SK-N-SH treated with all-trans-retinoic acid at 6 μM for 48 hours (cell line): ENCODE measurements at regions not wholly inside any gene's neighbourhood (a gene's known extent, or its start where the extent isn't known, plus 50 kb on each side); places are given as distances from the start of the nearest gene placed in this dataset.

Source experiments
- ARNTL ChIP-seq: fragments of 450-650 bp; formaldehyde crosslinking; IDR thresholded peaks from 2 replicates; pipeline ENCODE4 v1.5.0; 2020; ENCODE audit warnings: low read depth, mild to moderate bottlenecking, moderate library complexity, borderline replicate concordance
- CSDC2 ChIP-seq: fragments of 250-450 bp; sonication (Bioruptor Pico); IDR thresholded peaks from 2 replicates; pipeline ENCODE4 v1.5.0; 2020; ENCODE audit warnings: mild to moderate bottlenecking, moderate library complexity
- GLIS3 ChIP-seq: fragments of 250-450 bp; sonication (Bioruptor Pico); IDR thresholded peaks from 2 replicates; pipeline ENCODE4 v1.5.0; 2020; ENCODE audit warnings: mild to moderate bottlenecking, moderate library complexity
- OSR1 ChIP-seq: fragments of 250-450 bp; sonication (Bioruptor Pico); IDR thresholded peaks from 2 replicates; pipeline ENCODE4 v1.8.0; 2022; ENCODE audit warnings: moderate library complexity, mild to moderate bottlenecking, inconsistent platforms
- PPARA ChIP-seq: fragments of 250-450 bp; sonication (Bioruptor Pico); IDR thresholded peaks from 2 replicates; pipeline ENCODE4 v1.5.0; 2020; ENCODE audit warnings: mild to moderate bottlenecking, borderline replicate concordance
- SNAI2 ChIP-seq: fragments of 250-450 bp; sonication (Bioruptor Pico); IDR thresholded peaks from 2 replicates; pipeline ENCODE4 v1.5.0; 2020; ENCODE audit warnings: mild to moderate bottlenecking, moderate library complexity
- ZFP3 ChIP-seq: fragments of 250-450 bp; sonication (Bioruptor Pico); IDR thresholded peaks from 2 replicates; pipeline ENCODE4 v1.5.0; 2020; ENCODE audit warnings: mild to moderate bottlenecking, moderate library complexity
- ZFP30 ChIP-seq: fragments of 450-650 bp; formaldehyde crosslinking; IDR thresholded peaks from 2 replicates; pipeline ENCODE4 v1.5.0; 2022; ENCODE audit warnings: mild to moderate bottlenecking, moderate library complexity
- ZNF8 ChIP-seq: fragments of 450-650 bp; formaldehyde crosslinking; IDR thresholded peaks from 2 replicates; pipeline ENCODE4 v1.5.0; 2020; ENCODE audit warnings: mild to moderate bottlenecking, moderate library complexity
- TF ChIP-seq, protein P1 (sequence below): fragments of 250-450 bp; sonication (Bioruptor Pico); IDR thresholded peaks from 2 replicates; pipeline ENCODE4 v1.5.0; 2020; ENCODE audit warnings: mild to moderate bottlenecking, moderate library complexity
- TF ChIP-seq, protein P2 (sequence below): fragments of 250-450 bp; sonication (Bioruptor Pico); IDR thresholded peaks from 2 replicates; pipeline ENCODE4 v1.8.0; 2020; ENCODE audit warnings: mild to moderate bottlenecking, moderate library complexity, borderline replicate concordance

DNA sequence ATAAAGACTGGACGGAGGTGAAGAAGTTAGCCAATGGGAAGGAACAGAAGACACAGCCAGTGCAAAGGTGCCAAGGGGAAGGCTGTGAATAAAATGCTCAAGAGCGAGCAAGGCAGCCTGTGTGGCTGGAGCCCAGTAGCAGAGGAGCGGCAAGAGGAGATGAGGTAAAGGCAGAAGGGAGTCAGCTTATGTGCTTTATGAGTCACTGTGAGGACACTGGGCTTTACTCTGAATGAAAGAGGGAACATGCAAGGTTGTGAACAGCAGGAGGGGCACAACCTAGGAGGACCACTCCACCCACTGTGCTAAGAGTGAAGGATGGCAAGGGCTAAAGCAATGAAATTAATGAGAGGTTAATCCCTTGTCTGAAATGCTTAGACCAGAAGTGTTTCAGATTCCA, 129.0 kb upstream of the ODAD2 start:
- TF ChIP-seq, protein P1, sequence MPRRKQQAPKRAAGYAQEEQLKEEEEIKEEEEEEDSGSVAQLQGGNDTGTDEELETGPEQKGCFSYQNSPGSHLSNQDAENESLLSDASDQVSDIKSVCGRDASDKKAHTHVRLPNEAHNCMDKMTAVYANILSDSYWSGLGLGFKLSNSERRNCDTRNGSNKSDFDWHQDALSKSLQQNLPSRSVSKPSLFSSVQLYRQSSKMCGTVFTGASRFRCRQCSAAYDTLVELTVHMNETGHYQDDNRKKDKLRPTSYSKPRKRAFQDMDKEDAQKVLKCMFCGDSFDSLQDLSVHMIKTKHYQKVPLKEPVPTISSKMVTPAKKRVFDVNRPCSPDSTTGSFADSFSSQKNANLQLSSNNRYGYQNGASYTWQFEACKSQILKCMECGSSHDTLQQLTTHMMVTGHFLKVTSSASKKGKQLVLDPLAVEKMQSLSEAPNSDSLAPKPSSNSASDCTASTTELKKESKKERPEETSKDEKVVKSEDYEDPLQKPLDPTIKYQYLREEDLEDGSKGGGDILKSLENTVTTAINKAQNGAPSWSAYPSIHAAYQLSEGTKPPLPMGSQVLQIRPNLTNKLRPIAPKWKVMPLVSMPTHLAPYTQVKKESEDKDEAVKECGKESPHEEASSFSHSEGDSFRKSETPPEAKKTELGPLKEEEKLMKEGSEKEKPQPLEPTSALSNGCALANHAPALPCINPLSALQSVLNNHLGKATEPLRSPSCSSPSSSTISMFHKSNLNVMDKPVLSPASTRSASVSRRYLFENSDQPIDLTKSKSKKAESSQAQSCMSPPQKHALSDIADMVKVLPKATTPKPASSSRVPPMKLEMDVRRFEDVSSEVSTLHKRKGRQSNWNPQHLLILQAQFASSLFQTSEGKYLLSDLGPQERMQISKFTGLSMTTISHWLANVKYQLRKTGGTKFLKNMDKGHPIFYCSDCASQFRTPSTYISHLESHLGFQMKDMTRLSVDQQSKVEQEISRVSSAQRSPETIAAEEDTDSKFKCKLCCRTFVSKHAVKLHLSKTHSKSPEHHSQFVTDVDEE (CRISPR knock-in tag) = no peak
- no peak for TF ChIP-seq ARNTL (CRISPR knock-in tag)
- no peak for TF ChIP-seq PPARA (CRISPR knock-in tag)
- no peak for TF ChIP-seq GLIS3 (CRISPR knock-in tag)
- TF ChIP-seq ZFP30 (CRISPR knock-in tag) = no peak
- TF ChIP-seq CSDC2 (CRISPR knock-in tag) = no peak
- TF ChIP-seq SNAI2 (CRISPR knock-in tag) = no peak
- TF ChIP-seq OSR1 (CRISPR knock-in tag) = no peak
- TF ChIP-seq, protein P2, sequence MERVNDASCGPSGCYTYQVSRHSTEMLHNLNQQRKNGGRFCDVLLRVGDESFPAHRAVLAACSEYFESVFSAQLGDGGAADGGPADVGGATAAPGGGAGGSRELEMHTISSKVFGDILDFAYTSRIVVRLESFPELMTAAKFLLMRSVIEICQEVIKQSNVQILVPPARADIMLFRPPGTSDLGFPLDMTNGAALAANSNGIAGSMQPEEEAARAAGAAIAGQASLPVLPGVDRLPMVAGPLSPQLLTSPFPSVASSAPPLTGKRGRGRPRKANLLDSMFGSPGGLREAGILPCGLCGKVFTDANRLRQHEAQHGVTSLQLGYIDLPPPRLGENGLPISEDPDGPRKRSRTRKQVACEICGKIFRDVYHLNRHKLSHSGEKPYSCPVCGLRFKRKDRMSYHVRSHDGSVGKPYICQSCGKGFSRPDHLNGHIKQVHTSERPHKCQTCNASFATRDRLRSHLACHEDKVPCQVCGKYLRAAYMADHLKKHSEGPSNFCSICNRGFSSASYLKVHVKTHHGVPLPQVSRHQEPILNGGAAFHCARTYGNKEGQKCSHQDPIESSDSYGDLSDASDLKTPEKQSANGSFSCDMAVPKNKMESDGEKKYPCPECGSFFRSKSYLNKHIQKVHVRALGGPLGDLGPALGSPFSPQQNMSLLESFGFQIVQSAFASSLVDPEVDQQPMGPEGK (CRISPR knock-in tag) = no peak
- TF ChIP-seq ZNF8 (CRISPR knock-in tag) = no peak
- no peak for TF ChIP-seq ZFP3 (CRISPR knock-in tag)
